Middle frontal gyrus (tissue), 1 donor: ENCODE measurements at regions not wholly inside any gene's neighbourhood (a gene's known extent, or its start where the extent isn't known, plus 50 kb on each side); places are given as distances from the start of the nearest gene placed in this dataset.
"Not testable (repeated sequence)": the region's sequence is repeated elsewhere in the genome, so short reads cannot be mapped to it uniquely, and the experiment has no call there.

Experiments
- DNase-seq: peaks from one replicate; pipeline ENCODE4 v3.0.0-alpha.2; 2015; ENCODE audit warnings: low spot score; ENCODE audit errors: extremely low spot score

- DNase-seq: no peak
Measured at GRCh38 chr11:89545691-89546090, 54.5 kb upstream of the NOX4 start.

GRCh38 chr11:89555781-89556180, 64.6 kb upstream of the NOX4 start:
- DNase-seq: not testable (repeated sequence)

- DNase-seq: not testable (repeated sequence)
Measured at GRCh38 chr11:89556731-89557707, 65.8 kb upstream of the NOX4 start.

GRCh38 chr11:89560598-89560997, 69.4 kb upstream of the NOX4 start:
- not testable (repeated sequence) for DNase-seq

- not testable (repeated sequence) for DNase-seq
Measured at GRCh38 chr11:89562731-89563130, 71.6 kb upstream of the NOX4 start.

- no peak for DNase-seq
Measured at GRCh38 chr11:89566972-89567371, 75.8 kb upstream of the NOX4 start.

- DNase-seq: not testable (repeated sequence)
Measured at GRCh38 chr11:89569387-89569786, 78.2 kb upstream of the NOX4 start.

GRCh38 chr11:89571706-89572105, 80.5 kb upstream of the NOX4 start:
- DNase-seq: not testable (repeated sequence)

GRCh38 chr11:89575846-89576245, 84.7 kb upstream of the NOX4 start:
- not testable (repeated sequence) for DNase-seq

GRCh38 chr11:89577428-89577827, 86.3 kb upstream of the NOX4 start:
- not testable (repeated sequence) for DNase-seq

- no peak for DNase-seq
Measured at GRCh38 chr11:89583580-89583979, 92.4 kb upstream of the NOX4 start.

GRCh38 chr11:89585046-89585445, 93.9 kb upstream of the NOX4 start:
- not testable (repeated sequence) for DNase-seq

GRCh38 chr11:89585471-89585870, 94.3 kb upstream of the NOX4 start:
- DNase-seq: not testable (repeated sequence)

GRCh38 chr11:89589413-89589812, 98.2 kb upstream of the NOX4 start:
- DNase-seq: not testable (repeated sequence)

GRCh38 chr11:89590008-89590632, 98.9 kb upstream of the NOX4 start:
- not testable (repeated sequence) for DNase-seq

- not testable (repeated sequence) for DNase-seq
Measured at GRCh38 chr11:89601263-89601662, 108.8 kb upstream of the TRIM77 start.

GRCh38 chr11:89604281-89604680, 105.8 kb upstream of the TRIM77 start:
- DNase-seq: no peak

- DNase-seq: not testable (repeated sequence)
Measured at GRCh38 chr11:89606845-89607244, 103.3 kb upstream of the TRIM77 start.

GRCh38 chr11:89607497-89607896, 102.6 kb upstream of the TRIM77 start:
- not testable (repeated sequence) for DNase-seq

- DNase-seq: no peak
Measured at GRCh38 chr11:89608234-89608966, 101.7 kb upstream of the TRIM77 start.

GRCh38 chr11:89612096-89612495, 98.0 kb upstream of the TRIM77 start:
- no peak for DNase-seq

GRCh38 chr11:89613911-89614310, 96.2 kb upstream of the TRIM77 start:
- DNase-seq: no peak
